ENCODE measurements at regions not wholly inside any gene's neighbourhood (a gene's known extent, or its start where the extent isn't known, plus 50 kb on each side); places are given as distances from the start of the nearest gene placed in this dataset.

- no peak for TF ChIP-seq CTCF (IDR thresholded peaks at IDR 0.05)
- TF ChIP-seq POLR2A (IDR thresholded peaks at IDR 0.05), result no peak
Measured at GRCh38 chr4:171142639-171143038, 670.6 kb upstream of the GALNTL6 start.

Data from body of pancreas (tissue), 4 donors.